Right atrium auricular region (tissue), 2 donors: ENCODE measurements at regions not wholly inside any gene's neighbourhood (a gene's known extent, or its start where the extent isn't known, plus 50 kb on each side); places are given as distances from the start of the nearest gene placed in this dataset.
A peak's percentile ranks its signal among the peaks of the same experiment; 100 is the strongest.

Source experiments
- DNase-seq: peaks from one replicate; pipeline ENCODE4 v3.0.0-alpha.2; 2019; ENCODE audit warnings: low spot score
- H3K27ac ChIP-seq, 2 donors: fragments of 200-600 bp; sonication (generic); 1 replicate in 1 of 2; 2 replicates in 1 of 2; pipeline ENCODE4 v1.5.1; 2016 to 2019
- H3K27me3 ChIP-seq, 2 donors: fragments of 200-600 bp; sonication (generic); one replicate each; pipeline versions ENCODE4 v1.5.1 to v1.6.0; 2017 to 2019
- H3K36me3 ChIP-seq: fragments of 200-600 bp; sonication (generic); one replicate; pipeline ENCODE4 v1.5.1; 2016
- H3K4me1 ChIP-seq, 2 donors: fragments of 200-600 bp; sonication (generic); one replicate each; pipeline versions ENCODE4 v1.5.1 to v1.6.0; 2017 to 2019
- H3K4me3 ChIP-seq, 2 donors: fragments of 200-600 bp; sonication (generic); 1 replicate in 1 of 2; 2 replicates in 1 of 2; pipeline ENCODE4 v1.5.1; 2017 to 2019; ENCODE audit warnings: mild to moderate bottlenecking in 1 of 2, moderate library complexity in 1 of 2
- H3K9me3 ChIP-seq, 2 donors: fragments of 200-600 bp; sonication (generic); one replicate each; pipeline ENCODE4 v1.5.1; 2019
- CTCF ChIP-seq, 2 donors: fragments of 200-600 bp; sonication (generic); IDR thresholded peaks; one replicate each; pipeline ENCODE4 v1.5.1; 2019; ENCODE audit warnings: antibody characterized with exemption in 2 of 2

GRCh38 chr11:81989093-81989492 is 744.6 kb downstream of the FAM181B start:
- H3K9me3 ChIP-seq, result no peaks in the 10 kb centered on the region
- no peaks in the 10 kb centered on the region for H3K36me3 ChIP-seq
- no peaks in the 10 kb centered on the region for H3K27me3 ChIP-seq
- H3K4me1 ChIP-seq, result peaks cover 0 to 6% of the 10 kb centered on the region in 2 donors
- TF ChIP-seq CTCF (IDR thresholded peaks at IDR 0.05), result no peak
- H3K27ac ChIP-seq, result no peak overlapping the region
- H3K4me3 ChIP-seq, result no peak overlapping the region
- DNase-seq, result no peak

- no peaks in the 10 kb centered on the region for H3K27me3 ChIP-seq
- no peak overlapping the region for H3K27ac ChIP-seq
- peak; percentile 61 for DNase-seq
- H3K9me3 ChIP-seq, result no peaks in the 10 kb centered on the region
- H3K36me3 ChIP-seq, result no peaks in the 10 kb centered on the region
- TF ChIP-seq CTCF (IDR thresholded peaks at IDR 0.05), result no peak
- H3K4me3 ChIP-seq, result no peak overlapping the region
- peaks cover 0 to 6% of the 10 kb centered on the region in 2 donors for H3K4me1 ChIP-seq
Measured at GRCh38 chr11:81987829-81988472, 745.7 kb downstream of the FAM181B start.

GRCh38 chr11:81986556-81987161 is 747.0 kb downstream of the FAM181B start:
- Histone ChIP-seq H3K9me3 (no peaks in the 10 kb centered on the region), H3K4me1 (peaks cover 0 to 6% of the 10 kb centered on the region in 2 donors), H3K36me3 (no peaks in the 10 kb centered on the region), H3K27ac (no peak overlapping the region), H3K4me3 (no peak overlapping the region), H3K27me3 (no peaks in the 10 kb centered on the region)
- DNase-seq, result no peak
- TF ChIP-seq CTCF (IDR thresholded peaks at IDR 0.05), result no peak

- no peak overlapping the region for H3K27ac ChIP-seq
- H3K27me3 ChIP-seq, result no peaks in the 10 kb centered on the region
- H3K4me3 ChIP-seq, result no peak overlapping the region
- H3K36me3 ChIP-seq, result no peaks in the 10 kb centered on the region
- no peak for TF ChIP-seq CTCF (IDR thresholded peaks at IDR 0.05)
- no peaks in the 10 kb centered on the region for H3K4me1 ChIP-seq
- peaks cover 0 to 17% of the 10 kb centered on the region in 2 donors for H3K9me3 ChIP-seq
- no peak for DNase-seq
Measured at GRCh38 chr11:81979448-81979847, 754.2 kb downstream of the FAM181B start.

- H3K36me3 ChIP-seq, result no peaks in the 10 kb centered on the region
- H3K9me3 ChIP-seq, result peaks cover 0 to 17% of the 10 kb centered on the region in 2 donors
- no peak overlapping the region for H3K4me3 ChIP-seq
- no peaks in the 10 kb centered on the region for H3K4me1 ChIP-seq
- no peak for DNase-seq
- TF ChIP-seq CTCF (IDR thresholded peaks at IDR 0.05), result no peak
- no peak overlapping the region for H3K27ac ChIP-seq
- H3K27me3 ChIP-seq, result no peaks in the 10 kb centered on the region
Measured at GRCh38 chr11:81975261-81975900, 758.3 kb downstream of the FAM181B start.
